ENCODE measurements at regions not wholly inside any gene's neighbourhood (a gene's known extent, or its start where the extent isn't known, plus 50 kb on each side); places are given as distances from the start of the nearest gene placed in this dataset.

DNA sequence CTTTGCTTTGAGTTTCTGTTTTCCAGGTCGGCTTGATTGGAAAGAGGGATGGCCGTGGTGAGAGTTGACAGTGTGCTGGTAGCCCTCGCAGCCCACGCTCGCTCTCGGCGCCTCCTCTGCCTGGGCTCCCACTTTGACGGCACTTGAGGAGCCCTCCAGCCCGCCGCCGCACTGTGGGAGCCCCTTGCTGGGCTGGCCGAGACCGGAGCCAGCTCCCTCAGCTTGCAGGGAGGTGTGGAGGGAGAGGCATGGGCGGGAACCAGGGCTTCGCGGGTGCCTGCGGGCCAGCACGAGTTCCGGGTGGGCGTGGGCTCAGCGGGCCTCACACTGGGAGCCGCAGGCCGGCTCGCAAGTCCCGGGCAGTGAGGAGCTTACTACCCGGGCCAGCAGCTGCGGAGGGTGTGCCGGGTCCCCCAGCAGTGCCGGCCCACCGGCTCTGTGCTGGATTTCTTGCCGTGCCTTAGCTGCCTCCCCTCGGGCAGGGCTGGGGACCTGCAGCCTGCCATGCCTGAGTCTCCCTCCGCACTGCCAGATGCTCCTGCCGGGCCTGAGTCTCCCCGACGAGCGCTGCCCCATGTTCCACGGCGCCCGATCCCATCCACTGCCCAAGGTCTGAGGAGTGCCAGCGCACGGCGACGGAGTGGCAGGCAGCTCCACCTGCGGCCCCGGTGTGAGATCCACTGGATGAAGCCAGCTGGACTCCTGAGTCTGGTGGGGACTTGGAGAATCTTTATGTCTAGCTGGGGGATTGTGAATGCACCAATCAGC, 166.4 kb upstream of the FAT1 start:
- ChIA-PET POLR2A (no interaction called here), CTCF (no interaction called here)
- TF ChIP-seq NFRKB (IDR thresholded peaks at IDR 0.05) = no peak
- TF ChIP-seq ELF4 (IDR thresholded peaks at IDR 0.05) = no peak
- TF ChIP-seq ZNF384 (IDR thresholded peaks at IDR 0.05) = no peak
- no peak for TF ChIP-seq L3MBTL2 (conservative IDR thresholded peaks at IDR 0.05)
- TF ChIP-seq ARNT (IDR thresholded peaks at IDR 0.05) = no peak
- no peak for TF ChIP-seq CTBP1 (IDR thresholded peaks at IDR 0.05; ENCODE audit: borderline replicate concordance)
- TF ChIP-seq HDGF (IDR thresholded peaks at IDR 0.05; ENCODE audit: borderline replicate concordance) = no peak
- TF ChIP-seq BHLHE40 (IDR thresholded peaks at IDR 0.05; ENCODE audit: borderline replicate concordance) = no peak
- TF ChIP-seq SUZ12 (IDR thresholded peaks at IDR 0.05) = no peak
- TF ChIP-seq, protein P1, sequence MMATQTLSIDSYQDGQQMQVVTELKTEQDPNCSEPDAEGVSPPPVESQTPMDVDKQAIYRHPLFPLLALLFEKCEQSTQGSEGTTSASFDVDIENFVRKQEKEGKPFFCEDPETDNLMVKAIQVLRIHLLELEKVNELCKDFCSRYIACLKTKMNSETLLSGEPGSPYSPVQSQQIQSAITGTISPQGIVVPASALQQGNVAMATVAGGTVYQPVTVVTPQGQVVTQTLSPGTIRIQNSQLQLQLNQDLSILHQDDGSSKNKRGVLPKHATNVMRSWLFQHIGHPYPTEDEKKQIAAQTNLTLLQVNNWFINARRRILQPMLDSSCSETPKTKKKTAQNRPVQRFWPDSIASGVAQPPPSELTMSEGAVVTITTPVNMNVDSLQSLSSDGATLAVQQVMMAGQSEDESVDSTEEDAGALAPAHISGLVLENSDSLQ (IDR thresholded peaks at IDR 0.05) = no peak
- TF ChIP-seq FOXA1 (IDR thresholded peaks at IDR 0.05) = no peak
- TF ChIP-seq SP1 (IDR thresholded peaks at IDR 0.05) = no peak
- TF ChIP-seq FOXK2 (IDR thresholded peaks at IDR 0.05) = no peak
- TF ChIP-seq TARDBP (IDR thresholded peaks at IDR 0.05) = no peak
- no peak for TF ChIP-seq FOXM1 (IDR thresholded peaks at IDR 0.05; ENCODE audit: borderline replicate concordance)
- no peak for TF ChIP-seq LEF1 (IDR thresholded peaks at IDR 0.05; ENCODE audit: borderline replicate concordance)
- no peak for DNase-seq (ENCODE audit: extremely low spot score)

DNA sequence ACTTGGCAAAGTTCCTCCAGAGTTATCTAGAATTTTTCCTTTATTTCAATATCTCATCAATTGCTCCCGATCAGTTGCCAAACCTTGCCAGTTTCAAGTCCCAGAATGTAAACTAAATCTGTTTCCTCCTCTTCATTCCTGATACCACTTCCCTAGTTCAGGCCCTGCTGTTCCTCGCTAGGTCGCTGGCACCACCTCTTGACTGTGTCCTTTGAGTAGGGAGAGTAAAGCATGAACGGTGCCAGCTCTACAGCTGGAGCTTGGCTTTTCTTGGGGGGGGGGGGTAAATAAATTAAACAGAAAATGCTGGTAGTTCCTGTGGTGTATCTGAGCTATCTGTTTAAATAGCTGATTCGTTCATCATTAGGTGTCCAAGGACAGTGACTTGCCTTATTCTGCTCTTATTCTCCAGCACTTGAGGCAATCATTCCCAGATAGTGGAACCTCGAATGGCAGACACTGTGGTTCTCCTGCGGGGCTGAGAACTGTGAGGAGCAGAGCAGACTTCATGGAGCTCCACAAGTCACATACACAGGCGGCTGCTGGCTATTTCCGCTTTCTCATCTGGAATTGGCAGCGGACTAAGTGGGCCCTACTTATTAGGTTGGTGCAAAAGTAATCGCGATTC, 168.3 kb upstream of the FAT1 start:
- no peak for DNase-seq (ENCODE audit: extremely low spot score)
- ChIA-PET CTCF (no interaction called here), POLR2A (interaction anchor here (0.8 kb wide), 1 partner anchor 32 kb away, joined by 3 read pairs; no protein-coding TSS in a partner anchor)
- TF ChIP-seq FOXA1 (IDR thresholded peaks at IDR 0.05) (no peak), CTBP1 (IDR thresholded peaks at IDR 0.05; ENCODE audit: borderline replicate concordance) (no peak), LEF1 (IDR thresholded peaks at IDR 0.05; ENCODE audit: borderline replicate concordance) (no peak), ELF4 (IDR thresholded peaks at IDR 0.05) (no peak), SUZ12 (IDR thresholded peaks at IDR 0.05) (no peak)

DNA sequence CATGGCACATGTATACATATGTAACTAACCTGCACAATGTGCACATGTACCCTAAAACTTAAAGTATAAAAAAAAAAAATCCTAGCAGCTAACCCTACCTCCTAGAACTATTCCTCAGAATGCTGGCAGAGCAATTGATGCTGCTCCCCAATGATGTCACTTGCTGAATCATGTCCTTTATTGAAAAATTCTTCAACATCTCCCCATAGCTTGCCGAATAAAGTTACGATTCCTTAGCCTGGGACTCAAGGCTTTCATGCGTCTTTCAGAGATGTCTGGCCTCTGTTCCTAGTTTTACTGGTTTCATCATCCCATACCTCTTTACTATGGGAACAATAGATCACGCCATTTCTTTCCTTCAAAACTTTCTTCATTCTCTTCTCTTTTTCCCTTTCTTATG, 174.7 kb upstream of the FAT1 start:
- CTCF ChIA-PET = no interaction called here
- no peak for TF ChIP-seq TARDBP (IDR thresholded peaks at IDR 0.05)
- no peak for TF ChIP-seq HDGF (IDR thresholded peaks at IDR 0.05; ENCODE audit: borderline replicate concordance)
- no peak for TF ChIP-seq SP1 (IDR thresholded peaks at IDR 0.05)
- TF ChIP-seq BHLHE40 (IDR thresholded peaks at IDR 0.05; ENCODE audit: borderline replicate concordance) = no peak
- no peak for TF ChIP-seq FOXK2 (IDR thresholded peaks at IDR 0.05)
- TF ChIP-seq FOXM1 (IDR thresholded peaks at IDR 0.05; ENCODE audit: borderline replicate concordance) = no peak
- TF ChIP-seq SUZ12 (IDR thresholded peaks at IDR 0.05) = no peak
- no peak for TF ChIP-seq L3MBTL2 (conservative IDR thresholded peaks at IDR 0.05)
- TF ChIP-seq ZNF384 (IDR thresholded peaks at IDR 0.05) = no peak
- TF ChIP-seq ELF4 (IDR thresholded peaks at IDR 0.05) = no peak
- DNase-seq (ENCODE audit: extremely low spot score) = no peak
- POLR2A ChIA-PET = no interaction called here

DNA sequence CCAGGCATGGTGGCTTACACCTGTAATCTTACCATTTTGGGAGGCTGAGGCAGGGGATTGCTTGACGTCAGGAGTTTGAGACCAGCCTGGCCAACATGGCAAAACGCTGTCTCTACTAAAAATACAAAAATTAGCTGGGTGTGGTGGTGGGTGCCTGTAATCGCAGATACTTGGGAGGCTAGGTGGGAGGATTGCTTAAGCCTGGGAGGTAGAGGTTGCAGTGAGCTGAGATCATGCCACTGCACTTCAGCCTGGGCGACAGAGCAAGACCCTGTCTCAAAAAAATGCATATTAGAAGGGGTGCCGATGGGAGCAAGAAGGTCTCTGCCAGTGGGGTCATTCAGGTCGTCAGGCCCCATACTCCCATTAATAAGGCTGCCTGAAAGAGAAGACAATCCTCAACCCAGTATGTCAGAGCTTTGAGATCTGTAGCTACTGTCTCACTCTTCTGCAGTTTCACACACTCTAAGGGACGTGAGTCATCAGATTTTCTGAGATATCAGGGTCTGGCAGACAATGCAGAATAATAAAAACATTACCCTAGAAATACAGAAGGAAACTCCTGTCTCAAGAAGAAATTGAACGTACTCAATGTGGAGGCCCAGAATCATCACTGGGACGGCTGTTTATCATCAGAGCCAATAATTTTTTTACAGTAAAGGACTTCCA, 176.7 kb upstream of the FAT1 start:
- ChIA-PET POLR2A (no interaction called here), CTCF (interaction anchor here (1.0 kb wide), 1 partner anchor 56 kb away, joined by 5 read pairs; no protein-coding TSS in a partner anchor)
- no peak for TF ChIP-seq LEF1 (IDR thresholded peaks at IDR 0.05; ENCODE audit: borderline replicate concordance)
- no peak for TF ChIP-seq L3MBTL2 (conservative IDR thresholded peaks at IDR 0.05)
- no peak for TF ChIP-seq SP1 (IDR thresholded peaks at IDR 0.05)
- DNase-seq (ENCODE audit: extremely low spot score) = no peak

DNA sequence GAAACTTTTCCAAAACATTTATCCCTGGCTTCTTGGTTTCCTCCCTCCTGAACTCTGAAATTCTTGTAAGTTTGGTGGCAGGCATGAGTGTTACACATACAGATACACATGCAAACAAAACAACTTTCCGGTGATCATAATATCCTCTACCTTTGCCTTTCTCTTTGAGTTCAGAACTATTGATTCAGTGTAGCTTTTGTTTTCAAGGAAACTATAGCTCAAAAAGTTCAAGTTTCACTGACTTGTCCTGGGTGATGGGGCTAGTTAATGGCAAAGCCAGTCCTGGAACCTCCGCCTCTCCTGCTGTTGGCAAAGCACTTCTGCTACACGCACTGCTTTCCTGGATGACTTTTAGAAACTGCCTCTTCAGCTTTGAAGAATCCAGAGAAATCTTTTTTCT, 177.3 kb upstream of the FAT1 start:
- no peak for TF ChIP-seq ZNF384 (IDR thresholded peaks at IDR 0.05)
- no peak for TF ChIP-seq ARNT (IDR thresholded peaks at IDR 0.05)
- no peak for TF ChIP-seq L3MBTL2 (conservative IDR thresholded peaks at IDR 0.05)
- TF ChIP-seq SUZ12 (IDR thresholded peaks at IDR 0.05) = no peak
- TF ChIP-seq NFRKB (IDR thresholded peaks at IDR 0.05) = no peak
- no peak for TF ChIP-seq SP1 (IDR thresholded peaks at IDR 0.05)
- no peak for TF ChIP-seq LEF1 (IDR thresholded peaks at IDR 0.05; ENCODE audit: borderline replicate concordance)
- TF ChIP-seq CTBP1 (IDR thresholded peaks at IDR 0.05; ENCODE audit: borderline replicate concordance) = no peak
- TF ChIP-seq HDGF (IDR thresholded peaks at IDR 0.05; ENCODE audit: borderline replicate concordance) = no peak
- TF ChIP-seq FOXM1 (IDR thresholded peaks at IDR 0.05; ENCODE audit: borderline replicate concordance) = no peak
- no peak for TF ChIP-seq FOXA1 (IDR thresholded peaks at IDR 0.05)
- no peak for TF ChIP-seq FOXK2 (IDR thresholded peaks at IDR 0.05)
- no peak for TF ChIP-seq TARDBP (IDR thresholded peaks at IDR 0.05)
- no peak for TF ChIP-seq BHLHE40 (IDR thresholded peaks at IDR 0.05; ENCODE audit: borderline replicate concordance)
- TF ChIP-seq, protein P1 (IDR thresholded peaks at IDR 0.05) = no peak
- TF ChIP-seq ELF4 (IDR thresholded peaks at IDR 0.05) = no peak
- ChIA-PET POLR2A (interaction anchor here (1.2 kb wide), 1 partner anchor 206 kb away, joined by 3 read pairs; no protein-coding TSS in a partner anchor), CTCF (interaction anchor here (1.0 kb wide), 1 partner anchor 57 kb away, joined by 5 read pairs; no protein-coding TSS in a partner anchor)
- DNase-seq (ENCODE audit: extremely low spot score) = no peak

DNA sequence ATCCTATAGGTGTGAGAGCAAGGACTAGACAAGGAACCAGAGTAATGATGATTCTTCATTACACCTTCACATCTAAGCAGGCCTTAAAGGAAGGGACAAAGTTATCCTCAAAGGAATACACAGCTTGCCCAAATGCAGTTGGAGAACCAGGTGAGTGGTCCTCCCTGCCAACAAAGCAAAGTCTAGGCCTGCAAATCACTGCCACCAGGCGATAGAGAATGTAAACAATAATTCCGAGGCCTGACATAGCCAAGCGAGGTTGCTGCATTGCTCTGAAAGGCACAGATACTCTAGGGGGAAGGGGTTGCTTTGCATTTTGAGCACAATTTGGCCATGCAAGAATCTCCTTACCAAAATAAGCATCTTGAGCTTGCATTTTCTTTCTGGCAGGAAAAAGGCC, 178.2 kb upstream of the FAT1 start:
- TF ChIP-seq L3MBTL2 (conservative IDR thresholded peaks at IDR 0.05) (no peak), ARNT (IDR thresholded peaks at IDR 0.05) (no peak), ELF4 (IDR thresholded peaks at IDR 0.05) (no peak), FOXA1 (IDR thresholded peaks at IDR 0.05) (no peak)
- TF ChIP-seq, protein P1 (IDR thresholded peaks at IDR 0.05) = no peak
- DNase-seq (ENCODE audit: extremely low spot score) = no peak
- POLR2A ChIA-PET = interaction anchor here (1.2 kb wide), 1 partner anchor 205 kb away, joined by 3 read pairs; no protein-coding TSS in a partner anchor
- CTCF ChIA-PET = no interaction called here
